ENCODE measurements at regions not wholly inside any gene's neighbourhood (a gene's known extent, or its start where the extent isn't known, plus 50 kb on each side); places are given as distances from the start of the nearest gene placed in this dataset.

- intact Hi-C loops (cut with micrococcal nuclease), result no loop called here
- no peak for DNase-seq (ENCODE audit: low read depth, low spot score)
- H3K4me2 ChIP-seq (ENCODE audit: low read length), result no peak overlapping the region
Measured at GRCh38 chr15:24848050-24848449, 106.7 kb upstream of the SNRPN start.

More at GRCh38 chr15:24848050-24848449, 106.7 kb upstream of the SNRPN start:
- no peaks in the 10 kb centered on the region for H3K27me3 ChIP-seq (ENCODE audit: insufficient read depth, low read length)
- no TSS peak for BruUV-seq (replicated peaks)
- H3K4me3 ChIP-seq (replicated peaks in 1 of 2; ENCODE audit: low read depth in 1 of 2, low read length in 2 of 2), result no peak overlapping the region
- H3K4me1 ChIP-seq (ENCODE audit: control insufficient read depth in 1 of 2, insufficient read depth in 2 of 2, low read length in 2 of 2), result no peaks in the 10 kb centered on the region
- H3K36me3 ChIP-seq (ENCODE audit: control insufficient read depth in 1 of 2, insufficient read depth in 2 of 2, low read length in 2 of 2), result no peaks in the 10 kb centered on the region
- no peak overlapping the region for H3K9ac ChIP-seq (ENCODE audit: low read length)
- H4K20me1 ChIP-seq (ENCODE audit: insufficient read depth), result no peaks in the 10 kb centered on the region
- TF ChIP-seq ZFX (IDR thresholded peaks at IDR 0.05) (no peak), CTCF (IDR thresholded peaks at IDR 0.05 in 2 of 3, conservative IDR thresholded peaks at IDR 0.05 in 1 of 3; ENCODE audit: borderline replicate concordance in 1 of 3, insufficient read depth in 1 of 3, low read depth in 2 of 3, low read length in 2 of 3) (no peak), CEBPB (IDR thresholded peaks at IDR 0.05; ENCODE audit: low read depth) (no peak), POLR2A (IDR thresholded peaks at IDR 0.05; ENCODE audit: borderline replicate concordance, extremely low read depth, insufficient read depth, insufficient read length) (no peak), ATF3 (IDR thresholded peaks at IDR 0.05) (no peak), YY1 (IDR thresholded peaks at IDR 0.05; ENCODE audit: extremely low read depth, insufficient replicate concordance, low read depth, low read length) (no peak), JUND (IDR thresholded peaks at IDR 0.05) (no peak), REST (IDR thresholded peaks at IDR 0.05; ENCODE audit: low read depth) (no peak), POLR2AphosphoS5 (IDR thresholded peaks at IDR 0.05; ENCODE audit: low read depth, low read length) (no peak), RAD21 (IDR thresholded peaks at IDR 0.05; ENCODE audit: low read depth) (no peak), FOSL1 (IDR thresholded peaks at IDR 0.05; ENCODE audit: low read depth) (no peak), TCF7L2 (IDR thresholded peaks at IDR 0.05; ENCODE audit: borderline replicate concordance, extremely low read depth, insufficient read depth, insufficient read length) (no peak), SIN3A (IDR thresholded peaks at IDR 0.05; ENCODE audit: low read depth) (no peak), SP1 (IDR thresholded peaks at IDR 0.05; ENCODE audit: low read depth) (no peak), ZBTB33 (IDR thresholded peaks at IDR 0.05; ENCODE audit: extremely low read depth, insufficient replicate concordance, low read length) (no peak), EGR1 (IDR thresholded peaks at IDR 0.05; ENCODE audit: low read depth) (no peak), ELF1 (IDR thresholded peaks at IDR 0.05; ENCODE audit: borderline replicate concordance, low read depth) (no peak), EZH2phosphoT487 (IDR thresholded peaks at IDR 0.05; ENCODE audit: borderline replicate concordance) (no peak), ZNF274 (IDR thresholded peaks at IDR 0.05; ENCODE audit: low read depth, low read length) (no peak)
- RAD21 ChIA-PET (ENCODE audit: low non-redundant PET in 1 of 2, low total read pairs in 2 of 2, uncharacterized antibody in 2 of 2, unreplicated experiment in 2 of 2), result no interaction called here
- peaks cover 8% of the 10 kb centered on the region in 2 experiments; a peak in 2 of 4 replicates for H3K9me3 ChIP-seq (ENCODE audit: control insufficient read depth in 1 of 2, insufficient read depth in 1 of 2, low read depth in 1 of 2, low read length in 2 of 2)
- H3K9me2 ChIP-seq (ENCODE audit: insufficient read depth), result no peaks in the 10 kb centered on the region
- H2AFZ ChIP-seq (ENCODE audit: low read depth, low read length, poor library complexity, severe bottlenecking), result no peak overlapping the region
- POLR2A ChIA-PET, result no interaction called here
- H3K79me2 ChIP-seq (ENCODE audit: insufficient read depth, low read length), result no peaks in the 10 kb centered on the region
- ATAC-seq, result no peak
- H3K27ac ChIP-seq (ENCODE audit: low read depth, low read length), result no peak overlapping the region
- CTCF ChIA-PET, result no interaction called here
